HEK293T (cell line): ENCODE measurements at regions not wholly inside any gene's neighbourhood (a gene's known extent, or its start where the extent isn't known, plus 50 kb on each side); places are given as distances from the start of the nearest gene placed in this dataset.

ENCODE experiments used
- BHLHE40 ChIP-seq: fragments of 450-650 bp; IDR thresholded peaks from 2 replicates; pipeline ENCODE4 v1.6.1; 2016; ENCODE audit warnings: mild to moderate bottlenecking, moderate library complexity, borderline replicate concordance
- ELF4 ChIP-seq: fragments of 450-650 bp; IDR thresholded peaks from 2 replicates; pipeline ENCODE4 v1.6.1; 2017; ENCODE audit warnings: antibody characterized with exemption
- FOXK2 ChIP-seq: fragments of 450-650 bp; IDR thresholded peaks from 2 replicates; pipeline ENCODE4 v1.6.1; 2016; ENCODE audit warnings: mild to moderate bottlenecking
- FOXM1 ChIP-seq: fragments of 450-650 bp; IDR thresholded peaks from 2 replicates; pipeline ENCODE4 v1.6.1; 2017; ENCODE audit warnings: mild to moderate bottlenecking, borderline replicate concordance
- LEF1 ChIP-seq: fragments of 450-650 bp; IDR thresholded peaks from 2 replicates; pipeline ENCODE4 v1.6.1; 2017; ENCODE audit warnings: mild to moderate bottlenecking, borderline replicate concordance
- SP1 ChIP-seq: fragments of 450-650 bp; IDR thresholded peaks from 2 replicates; pipeline ENCODE4 v1.6.1; 2017
- SUZ12 ChIP-seq: fragments of 450-650 bp; IDR thresholded peaks from 2 replicates; pipeline ENCODE4 v1.6.1; 2016; ENCODE audit warnings: mild to moderate bottlenecking
- ZNF384 ChIP-seq: fragments of 450-650 bp; IDR thresholded peaks from 2 replicates; pipeline ENCODE4 v1.6.1; 2016
- TF ChIP-seq, protein P1 (sequence below): fragments of 450-650 bp; IDR thresholded peaks from 2 replicates; pipeline ENCODE4 v1.6.1; 2016

DNA sequence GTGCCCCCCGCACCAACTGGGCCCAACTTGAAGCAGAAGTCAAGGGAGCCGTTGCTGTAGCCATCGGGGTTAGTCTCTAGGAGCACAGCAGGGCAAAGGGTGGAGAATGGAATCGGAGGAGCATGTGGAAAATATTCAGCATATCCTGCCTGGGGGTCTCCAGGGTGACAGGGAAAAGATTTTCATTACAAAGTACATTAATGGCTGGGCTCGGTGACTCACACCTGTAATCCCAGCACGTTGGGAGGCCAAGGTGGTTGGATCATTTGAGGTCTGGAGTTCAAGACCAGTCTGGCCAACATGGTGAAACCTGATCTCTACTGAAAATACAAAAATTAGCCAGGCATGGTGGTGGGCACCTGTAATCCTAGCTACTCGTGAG is 53.8 kb upstream of the ABLIM1 start:
- TF ChIP-seq SP1, result no peak
- TF ChIP-seq LEF1, result no peak
- TF ChIP-seq ZNF384, result no peak
- TF ChIP-seq FOXK2, result no peak
- TF ChIP-seq ELF4, result no peak
- TF ChIP-seq, protein P1, sequence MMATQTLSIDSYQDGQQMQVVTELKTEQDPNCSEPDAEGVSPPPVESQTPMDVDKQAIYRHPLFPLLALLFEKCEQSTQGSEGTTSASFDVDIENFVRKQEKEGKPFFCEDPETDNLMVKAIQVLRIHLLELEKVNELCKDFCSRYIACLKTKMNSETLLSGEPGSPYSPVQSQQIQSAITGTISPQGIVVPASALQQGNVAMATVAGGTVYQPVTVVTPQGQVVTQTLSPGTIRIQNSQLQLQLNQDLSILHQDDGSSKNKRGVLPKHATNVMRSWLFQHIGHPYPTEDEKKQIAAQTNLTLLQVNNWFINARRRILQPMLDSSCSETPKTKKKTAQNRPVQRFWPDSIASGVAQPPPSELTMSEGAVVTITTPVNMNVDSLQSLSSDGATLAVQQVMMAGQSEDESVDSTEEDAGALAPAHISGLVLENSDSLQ, result no peak
- TF ChIP-seq BHLHE40, result no peak
- no peak for TF ChIP-seq SUZ12
- no peak for TF ChIP-seq FOXM1
